GM11168 (cell line): ENCODE measurements at regions not wholly inside any gene's neighbourhood (a gene's known extent, or its start where the extent isn't known, plus 50 kb on each side); places are given as distances from the start of the nearest gene placed in this dataset.
"Not testable (repeated sequence)": the region's sequence is repeated elsewhere in the genome, so short reads cannot be mapped to it uniquely, and the experiment has no call there.

Experiments
- in situ Hi-C: fragments of 300-500 bp; cut with MboI; formaldehyde crosslinking; loops from one replicate; pipeline ENCODE4 v1.12.0; 2022; ENCODE audit warnings: low sequenced_read_pairs; ENCODE audit not compliant: unreplicated experiment

DNA sequence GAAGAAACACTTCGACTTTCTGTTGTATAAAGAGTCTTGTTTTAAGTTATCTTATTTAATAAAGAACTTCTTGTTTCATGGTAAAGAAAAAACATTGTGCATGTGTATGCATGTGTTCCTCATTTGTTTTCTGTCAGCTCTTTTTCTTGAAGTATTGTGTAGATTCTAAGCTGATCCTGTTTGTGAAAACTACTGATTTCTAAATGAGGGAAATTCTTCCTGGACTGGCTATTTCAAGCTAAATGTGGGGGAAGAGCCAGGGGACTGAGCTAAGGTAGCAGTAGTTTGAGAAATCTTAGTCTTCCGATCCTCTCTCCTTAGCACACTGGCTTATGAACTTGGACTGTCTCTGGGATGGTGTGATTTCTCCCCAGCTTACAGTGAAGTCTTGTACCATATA lies 56.4 kb upstream of the RBMS1 start:
- in situ Hi-C loops, result no loop called here

DNA sequence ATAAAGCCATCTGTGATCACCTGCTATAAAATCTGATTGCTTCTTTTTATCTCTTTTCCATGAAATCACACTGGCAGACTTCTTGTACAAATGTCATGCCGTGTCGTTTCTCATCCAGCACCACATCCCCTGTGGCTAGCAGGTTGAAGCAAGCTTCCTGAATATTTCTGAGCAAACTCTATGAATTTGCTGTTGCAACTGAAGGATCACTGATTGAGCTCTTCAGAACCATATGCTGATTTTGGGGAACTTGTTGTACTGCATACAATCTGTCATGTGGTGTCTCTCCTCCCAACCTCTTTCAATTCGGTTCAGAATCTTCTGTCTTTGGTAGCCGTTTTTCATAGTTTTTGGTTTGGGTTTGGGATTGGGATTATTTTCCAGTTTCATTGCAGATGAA lies 57.7 kb upstream of the RBMS1 start:
- in situ Hi-C loops, result no loop called here

DNA sequence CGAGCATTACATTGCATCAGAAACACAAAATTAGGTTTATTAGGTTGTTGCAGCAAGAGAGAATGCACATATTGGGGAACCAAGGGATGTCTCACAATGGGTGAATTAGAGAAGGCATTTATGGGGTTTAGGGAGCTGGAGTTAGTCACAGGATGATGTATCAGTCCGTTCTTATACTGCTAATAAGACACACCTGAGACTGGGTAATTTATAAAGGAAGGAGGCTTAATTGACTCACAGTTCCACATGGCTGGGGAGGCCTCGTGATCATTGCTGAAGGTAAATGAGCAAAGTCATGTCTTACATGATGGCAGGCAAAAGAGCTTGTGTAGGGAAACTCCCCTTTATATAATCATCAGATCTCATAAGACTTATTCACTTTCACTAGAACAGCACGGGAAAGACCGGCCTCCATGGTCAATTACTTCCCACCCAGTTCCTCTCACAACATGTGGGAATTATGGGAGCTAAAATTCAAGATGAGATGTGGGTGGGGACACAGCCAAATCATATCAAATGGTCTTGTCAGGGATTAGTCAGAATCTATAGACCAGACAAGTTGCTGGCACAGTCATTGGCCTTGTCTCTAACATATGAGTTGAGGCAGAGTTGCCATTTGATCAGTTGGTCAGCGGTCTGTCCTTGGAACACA lies 61.9 kb upstream of the RBMS1 start:
- in situ Hi-C loops, result no loop called here

DNA sequence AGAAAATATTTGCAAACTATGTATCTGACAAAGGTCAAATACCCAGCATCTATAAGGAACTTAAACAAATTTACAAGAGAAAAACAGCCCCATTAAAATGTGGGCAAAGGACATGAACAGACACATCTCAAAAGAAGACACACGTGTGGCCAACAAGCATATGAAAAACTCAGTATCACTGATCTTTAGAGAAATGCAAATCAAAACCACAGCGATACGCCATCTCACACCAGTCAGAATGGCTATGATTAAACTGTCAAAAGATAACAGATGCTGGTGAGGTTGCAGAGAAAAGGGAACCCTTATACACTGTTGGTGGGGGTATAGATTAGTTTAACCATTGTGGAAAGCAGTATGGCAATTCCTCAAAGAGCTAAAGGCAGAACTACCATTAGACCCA lies 64.3 kb upstream of the RBMS1 start:
- in situ Hi-C loops, result no loop called here

DNA sequence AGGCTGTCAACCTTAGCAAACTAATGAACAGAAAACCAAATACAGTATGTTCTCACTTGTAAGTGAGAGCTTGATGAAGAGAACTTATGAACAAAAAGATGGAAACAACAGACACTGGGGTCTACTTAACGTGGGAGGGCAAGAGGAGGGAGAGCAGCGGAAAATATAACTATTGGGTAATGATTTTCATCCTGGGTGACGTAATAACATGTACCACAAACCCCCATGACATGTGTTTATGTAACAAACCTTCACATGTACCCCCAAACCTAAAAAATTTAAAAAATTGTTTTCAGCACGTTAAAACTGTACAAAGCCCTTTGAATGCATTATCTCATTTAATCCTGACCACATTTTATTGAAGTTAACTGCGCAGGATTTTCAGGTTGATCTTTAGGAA lies 64.9 kb upstream of the RBMS1 start:
- in situ Hi-C loops, result no loop called here

DNA sequence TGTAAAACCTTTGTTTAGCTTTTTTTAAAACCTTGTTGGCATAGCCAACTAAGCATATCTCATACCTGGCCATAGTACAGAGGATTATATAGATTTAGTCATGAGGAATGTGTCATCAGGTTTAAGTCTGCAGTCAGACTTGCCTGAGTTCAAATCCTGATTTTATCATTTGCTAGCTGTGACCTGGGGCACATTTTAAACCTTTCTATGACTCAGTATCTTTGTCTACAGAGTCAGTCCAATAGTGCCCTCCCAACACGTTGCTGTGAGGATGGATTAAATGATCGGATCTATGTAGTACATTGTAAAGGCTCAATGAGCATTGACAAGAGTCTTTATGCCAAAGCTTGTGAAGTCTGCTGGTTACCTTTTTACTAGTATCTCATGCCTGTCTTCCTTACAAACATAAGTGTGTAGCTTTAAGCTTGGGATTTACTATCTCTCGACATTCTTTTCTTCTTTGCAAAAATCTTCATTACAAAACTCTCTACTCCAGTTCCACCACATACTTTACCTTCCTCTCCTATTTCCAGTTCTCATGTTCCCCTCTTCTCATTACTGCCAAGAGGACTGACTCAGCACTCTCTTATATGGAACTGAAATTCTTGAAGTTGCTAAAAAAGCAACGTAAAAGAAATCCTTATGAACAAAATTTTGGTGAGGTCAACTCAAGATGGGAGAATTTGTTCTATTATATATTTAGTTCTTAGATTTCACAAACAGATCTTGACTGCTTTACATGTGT lies 68.1 kb upstream of the RBMS1 start:
- in situ Hi-C loops, result no loop called here

DNA sequence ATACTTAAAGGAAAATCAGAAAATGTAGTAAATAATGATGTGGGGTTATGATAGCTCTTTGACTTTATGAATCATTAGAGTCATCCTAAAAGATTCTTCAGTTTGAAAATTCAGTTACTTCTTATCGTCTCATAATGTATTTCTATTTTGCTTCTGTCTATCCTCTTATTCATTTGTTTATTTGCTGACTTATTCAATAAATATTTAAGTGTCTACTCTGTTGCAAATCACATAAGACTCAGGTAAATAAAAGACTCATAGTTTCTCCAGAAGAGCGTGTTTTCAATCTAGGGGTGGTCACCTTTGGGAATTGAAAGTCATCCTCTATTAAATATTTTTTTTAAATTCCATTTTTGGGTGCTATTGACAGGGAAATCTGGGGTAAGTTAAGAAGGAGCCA lies 69.1 kb upstream of the RBMS1 start:
- in situ Hi-C loops, result no loop called here

DNA sequence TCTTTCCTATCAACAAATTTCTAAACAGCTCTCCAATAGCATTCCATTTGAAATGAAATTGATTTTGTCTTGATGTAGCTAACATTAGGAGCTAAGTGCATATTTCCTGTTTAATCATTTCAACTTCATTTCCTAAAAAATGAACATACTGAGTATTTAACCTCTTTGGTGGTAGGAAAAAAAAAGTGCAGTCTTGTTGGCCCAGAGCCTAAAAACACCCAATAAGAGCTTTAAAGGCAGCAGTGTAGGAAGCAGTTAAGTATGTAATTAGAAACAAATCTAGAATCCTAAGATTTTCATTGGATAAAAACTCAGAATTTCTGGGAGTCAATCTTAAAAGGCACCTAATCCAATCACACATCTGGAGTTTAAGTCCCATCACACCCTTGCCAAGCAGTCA lies 71.0 kb upstream of the RBMS1 start:
- in situ Hi-C loops, result no loop called here

DNA sequence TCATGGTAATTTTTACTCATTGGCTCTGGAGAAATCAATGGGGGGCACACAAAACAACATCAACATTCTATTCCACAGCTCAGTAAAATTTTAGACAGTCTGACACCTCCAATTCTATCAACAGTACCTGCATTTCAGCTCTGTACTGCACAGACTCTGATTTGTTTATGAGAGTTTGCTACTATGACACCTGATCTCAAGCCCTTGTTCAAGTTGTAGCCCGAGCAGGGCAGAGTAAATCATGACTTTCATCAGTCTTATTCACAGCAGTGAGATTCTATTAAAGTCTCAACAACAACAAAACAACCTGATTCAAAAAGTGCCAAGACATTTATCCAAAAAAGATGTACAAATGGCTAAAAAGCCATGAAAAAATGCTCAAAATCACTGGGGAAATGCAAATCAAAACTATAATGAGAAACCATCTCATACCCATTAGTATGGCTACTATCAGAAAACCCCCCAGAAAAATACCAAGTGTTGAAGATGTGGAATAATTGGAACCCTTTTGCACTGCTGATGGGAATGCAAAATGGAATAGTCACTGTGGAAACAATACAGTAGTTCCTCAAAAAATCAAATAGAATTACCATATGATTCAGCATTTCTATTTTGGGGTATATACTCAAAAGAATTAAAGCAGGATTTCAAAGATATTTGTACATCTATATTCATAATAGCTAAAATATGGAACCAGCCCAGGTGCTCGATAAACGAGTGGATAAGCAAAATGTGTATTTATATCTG lies 71.7 kb upstream of the RBMS1 start:
- in situ Hi-C loops, result no loop called here

DNA sequence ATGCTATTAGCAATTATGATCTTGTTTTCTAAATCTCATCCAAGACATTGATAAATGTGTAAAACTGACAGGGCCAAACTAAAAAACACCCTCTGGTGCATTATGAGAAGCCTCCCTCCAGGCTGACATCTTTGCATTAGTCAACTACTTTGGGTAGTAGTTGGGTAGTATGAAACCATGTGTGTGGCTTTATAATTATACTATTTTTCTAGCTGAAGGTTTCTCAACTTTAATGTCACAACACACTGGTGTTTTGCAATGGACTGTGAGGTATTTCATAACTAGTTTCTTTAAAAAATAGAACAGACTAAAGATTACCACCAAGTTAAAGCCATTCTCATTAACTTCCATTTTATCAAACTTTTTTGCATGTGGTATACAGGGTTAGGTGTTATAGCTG lies 73.1 kb upstream of the RBMS1 start:
- in situ Hi-C loops, result no loop called here

DNA sequence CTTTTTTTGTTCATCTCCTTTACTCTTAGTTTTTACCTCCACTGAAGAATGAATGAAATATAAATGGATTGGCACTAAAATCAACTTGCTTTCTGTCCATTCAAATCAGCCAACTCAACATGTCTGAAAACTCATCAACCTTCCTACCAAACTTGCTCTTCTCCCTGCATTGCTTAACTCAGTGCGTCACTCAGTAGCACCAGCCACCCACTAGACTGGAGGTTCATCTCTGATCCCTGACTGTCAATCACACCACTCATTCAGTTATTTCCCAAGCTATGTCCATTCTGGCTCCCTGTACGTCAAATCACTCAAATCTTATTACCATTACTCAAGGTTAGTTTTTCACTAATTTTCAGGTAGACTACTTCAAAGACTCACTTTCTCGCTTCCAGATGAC lies 75.2 kb upstream of the RBMS1 start:
- in situ Hi-C loops, result no loop called here

DNA sequence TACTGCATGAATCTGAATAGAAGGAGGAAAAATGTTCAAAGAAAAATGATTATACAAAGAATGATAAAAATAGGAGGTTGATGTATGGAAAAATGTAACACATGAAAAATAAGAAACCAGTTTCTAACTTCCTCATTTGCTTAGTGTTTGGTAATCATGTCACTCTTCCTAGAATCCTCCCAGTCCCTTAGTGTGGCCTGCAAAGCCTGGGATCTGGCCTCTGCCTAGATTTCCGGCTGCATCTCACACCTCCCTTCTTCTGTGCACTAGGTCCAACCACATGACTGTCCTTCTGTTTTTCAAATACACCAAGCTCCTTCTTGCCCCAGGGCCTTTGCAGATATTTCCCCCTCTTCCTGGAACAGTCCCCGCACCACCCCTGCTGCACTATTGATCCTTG lies 76.8 kb upstream of the RBMS1 start:
- in situ Hi-C loops, result no loop called here

DNA sequence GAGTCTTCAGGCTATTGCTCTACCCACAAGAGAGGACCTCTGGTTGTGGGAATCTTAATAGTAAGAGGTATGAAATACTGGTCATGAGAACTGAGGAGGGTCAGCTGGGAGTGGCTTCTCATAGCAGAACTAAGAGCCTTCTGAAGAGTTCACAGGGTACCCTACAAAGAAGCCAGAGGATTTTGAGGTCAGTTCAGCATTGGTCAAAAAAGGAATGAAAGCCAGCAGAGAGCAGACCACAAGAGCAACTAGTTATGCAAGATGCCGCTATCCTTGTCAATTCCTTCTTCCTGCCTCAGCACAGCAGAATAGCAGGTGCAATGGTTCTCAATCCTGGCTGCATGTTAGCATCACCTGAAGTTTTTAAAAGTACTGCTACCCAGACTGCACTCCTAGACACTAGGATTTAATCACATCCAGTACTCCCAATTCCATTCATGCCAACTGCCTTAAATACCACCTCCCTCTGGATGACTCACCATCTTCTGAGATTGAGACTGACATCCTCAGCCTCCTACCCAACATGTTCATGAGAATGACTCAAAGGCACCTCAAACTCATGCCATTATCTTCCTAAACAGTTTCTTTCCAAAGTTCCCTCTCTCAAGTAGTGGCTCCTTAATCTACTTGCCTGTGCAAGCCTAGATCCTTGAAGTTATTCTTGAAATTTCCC lies 81.0 kb upstream of the RBMS1 start:
- in situ Hi-C loops, result no loop called here

DNA sequence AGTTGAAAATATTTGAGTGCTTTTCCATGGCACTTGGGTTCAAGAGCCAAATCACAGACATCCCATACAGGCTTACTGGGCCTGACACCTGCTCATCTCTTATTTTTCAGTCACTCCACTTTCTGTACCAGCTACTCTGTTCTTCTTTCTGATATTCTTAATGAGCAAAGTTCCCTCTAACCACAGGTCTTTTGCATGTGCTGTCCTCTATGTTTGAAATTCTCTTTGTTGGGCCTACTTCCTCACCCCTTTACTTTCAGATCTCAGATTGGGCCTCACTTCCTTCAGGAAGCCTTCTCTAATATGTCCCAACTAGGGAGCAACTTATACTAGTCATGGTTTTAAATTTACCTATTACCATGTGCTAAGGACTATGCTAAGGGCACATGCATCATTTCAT lies 81.8 kb upstream of the RBMS1 start:
- in situ Hi-C loops, result no loop called here

DNA sequence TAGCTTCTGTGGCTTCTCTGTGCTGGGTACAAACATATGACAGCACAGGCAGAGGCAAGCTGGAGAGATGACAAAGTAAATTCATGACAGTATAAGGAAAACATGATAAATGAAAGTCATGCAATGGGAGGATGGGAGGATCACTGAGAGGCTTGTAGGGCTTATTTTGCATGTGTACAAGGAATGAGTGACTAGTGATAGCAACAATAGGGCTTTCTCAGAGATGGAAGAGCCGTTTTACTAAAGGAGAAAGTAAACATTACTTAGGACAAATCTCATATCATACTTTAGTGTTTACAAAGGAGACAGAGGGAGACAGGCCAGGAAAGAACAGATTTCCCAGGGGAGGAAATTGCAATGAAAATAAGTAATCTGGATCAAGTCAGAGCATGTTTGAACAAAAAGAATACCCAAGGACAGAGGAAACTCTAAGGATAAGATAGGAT lies 82.5 kb upstream of the RBMS1 start:
- in situ Hi-C loops, result no loop called here

DNA sequence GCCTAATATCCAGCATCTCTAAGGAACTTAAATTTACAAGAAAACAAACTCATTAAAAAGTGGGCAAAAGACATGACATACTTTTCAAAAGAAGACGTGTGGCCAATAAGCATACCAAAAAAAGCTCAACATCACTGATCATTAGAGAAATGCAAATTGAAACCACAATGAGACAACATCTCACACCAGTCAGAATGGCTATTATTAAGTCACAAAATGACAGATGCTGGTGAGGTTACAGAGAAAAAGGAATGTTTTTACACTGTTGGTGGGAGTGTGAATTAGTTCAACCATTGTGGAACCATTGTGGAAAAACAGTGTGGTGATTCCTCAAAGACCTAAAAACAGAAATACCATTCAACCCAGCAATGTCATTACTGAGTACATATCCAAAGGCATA lies 83.5 kb upstream of the RBMS1 start:
- in situ Hi-C loops, result not testable (repeated sequence)

DNA sequence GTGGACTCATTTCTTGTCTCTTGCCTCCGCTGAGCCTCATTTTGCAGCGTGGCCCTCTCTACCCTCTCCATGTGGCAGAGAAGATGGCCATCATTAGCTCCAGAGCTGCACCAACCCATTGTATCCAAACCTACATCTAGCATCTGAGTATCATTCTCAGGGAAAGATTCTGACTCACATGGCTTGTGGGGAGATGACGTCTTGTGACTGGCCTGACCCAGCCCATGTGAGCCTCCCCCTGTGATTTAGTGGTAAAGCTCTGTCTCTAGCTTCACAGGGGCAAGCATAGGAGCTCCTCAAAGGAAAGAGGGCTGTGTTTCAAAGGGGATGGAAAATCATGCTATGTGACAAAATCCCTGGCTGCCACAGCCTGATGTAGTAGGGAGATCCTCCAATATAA lies 87.4 kb upstream of the RBMS1 start:
- in situ Hi-C loops, result no loop called here

DNA sequence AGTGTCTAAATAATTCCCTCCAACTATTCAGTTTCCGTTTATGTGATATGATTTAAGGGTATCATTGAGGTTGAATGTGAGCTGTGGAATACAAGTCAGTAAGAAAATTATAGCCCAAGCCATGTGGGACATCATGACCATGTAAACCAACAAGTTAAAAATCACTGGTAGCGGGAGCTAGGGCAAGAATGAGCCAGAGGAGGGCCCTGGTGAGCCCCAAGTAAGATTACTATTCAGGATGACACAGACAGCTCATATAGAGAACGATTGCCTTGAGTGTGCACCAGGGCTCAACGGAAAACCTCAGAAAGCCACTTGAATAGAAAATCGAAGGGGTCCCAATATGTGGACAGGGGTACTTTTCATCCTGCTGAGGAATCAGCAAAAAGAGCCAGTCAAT lies 87.8 kb upstream of the RBMS1 start:
- in situ Hi-C loops, result no loop called here

DNA sequence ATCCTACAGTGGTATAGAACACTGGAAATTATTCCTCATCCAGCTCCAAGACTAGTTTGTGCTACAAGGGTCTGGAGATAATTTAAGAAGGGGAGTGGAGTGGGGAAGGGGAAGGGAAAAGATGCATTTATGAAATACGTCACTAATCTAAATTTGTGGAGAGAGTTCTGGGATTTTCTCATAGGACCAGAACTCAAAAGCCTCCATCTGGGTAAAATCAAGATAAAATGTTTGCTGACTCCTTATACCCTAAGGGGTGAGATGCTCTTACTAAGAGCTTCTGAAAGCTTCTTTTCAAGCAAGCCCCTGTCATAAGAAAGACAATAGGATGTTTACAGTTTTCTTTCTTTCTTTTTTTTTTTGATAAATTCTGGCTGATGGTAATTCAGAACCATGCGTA lies 88.5 kb upstream of the RBMS1 start:
- in situ Hi-C loops, result no loop called here

DNA sequence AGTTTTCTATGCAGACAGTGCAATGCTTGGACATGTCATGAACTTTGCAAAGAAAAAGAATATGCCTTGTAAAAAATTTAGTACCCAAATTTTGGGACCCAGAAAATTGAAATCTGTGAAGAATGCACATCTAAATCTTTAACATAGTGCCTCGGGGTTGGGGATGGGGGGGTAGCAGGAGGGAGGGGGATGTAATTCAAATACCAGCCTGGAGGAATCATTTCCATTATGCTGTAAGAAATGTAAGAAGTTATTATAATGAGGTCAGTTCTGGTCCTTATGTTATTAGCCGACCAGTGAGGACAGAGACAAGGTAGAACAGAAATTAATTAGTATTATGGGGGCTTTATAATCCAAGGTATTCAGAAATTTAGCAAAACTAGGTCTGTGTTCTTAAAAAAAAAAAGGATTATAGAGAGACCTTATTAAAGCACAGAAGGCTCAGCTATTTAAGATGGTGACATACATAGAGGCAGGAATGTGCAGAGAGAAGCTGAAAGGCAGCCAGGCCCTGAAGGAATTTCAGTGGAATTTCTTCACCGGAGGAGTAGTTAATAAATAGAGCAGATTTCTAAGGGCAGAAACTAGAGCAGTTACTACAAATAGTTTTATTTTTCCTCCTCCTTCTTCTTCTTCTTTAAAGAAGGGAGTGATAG lies 89.0 kb upstream of the RBMS1 start:
- in situ Hi-C loops, result no loop called here
